Caco-2 (cell line): ENCODE measurements at regions not wholly inside any gene's neighbourhood (a gene's known extent, or its start where the extent isn't known, plus 50 kb on each side); places are given as distances from the start of the nearest gene placed in this dataset.

ENCODE experiments used
- BruUV-seq: library from RNA; stranded (reverse); fragments of 400-500 nt; replicated peaks from 2 replicates; lab custom pipeline; 2021; lab: Mats Ljungman, UMichigan
- CTCF ChIA-PET: fragments of 300-600 bp; sonication (Branson Sonifier 250); formaldehyde crosslinking; loops from one replicate; lab custom pipeline; 2022; ENCODE audit warnings: antibody characterized with exemption; lab: Charles Lee
- POLR2A ChIA-PET: fragments of 300-600 bp; sonication (Branson Sonifier 250); formaldehyde crosslinking; loops from one replicate; lab custom pipeline; 2022; ENCODE audit warnings: antibody characterized with exemption; lab: Charles Lee
- DNase-seq, 2 experiments: peaks; one replicate each; pipeline versions ENCODE4 v3.0.0 to v3.0.0-alpha.2; 2020 to 2022
- H3K27me3 ChIP-seq: replicated peaks from 2 replicates; pipeline ENCODE4 v1.6.0; 2011; ENCODE audit warnings: low read length; ENCODE audit not compliant: control insufficient read depth, insufficient read depth
- H3K36me3 ChIP-seq: 2 replicates; pipeline ENCODE4 v1.5.1; 2011; ENCODE audit warnings: low read length; ENCODE audit not compliant: control insufficient read depth, insufficient read depth
- H3K4me1 ChIP-seq: fragments of 250-450 bp; sonication (Bioruptor Pico); 2 replicates; pipeline ENCODE4 v1.5.1; 2020; ENCODE audit warnings: mild to moderate bottlenecking
- H3K4me3 ChIP-seq: 2 replicates; pipeline ENCODE4 v1.5.1; 2011; ENCODE audit warnings: low read depth, mild to moderate bottlenecking, control low read depth, low read length
- H3K9me3 ChIP-seq: fragments of 250-450 bp; sonication (Bioruptor Pico); 2 replicates; pipeline ENCODE4 v1.5.1; 2020; ENCODE audit warnings: mild to moderate bottlenecking, moderate library complexity
- H3K27ac Mint-ChIP-seq: one replicate; pipeline ENCODE4 v1.8.0; 2022; ENCODE audit warnings: mixed read lengths; ENCODE audit not compliant: unreplicated experiment
- H3K27me3 Mint-ChIP-seq: one replicate; pipeline ENCODE4 v1.8.0; 2022; ENCODE audit warnings: mixed read lengths; ENCODE audit not compliant: insufficient read depth, unreplicated experiment
- H3K36me3 Mint-ChIP-seq: one replicate; pipeline ENCODE4 v1.8.0; 2022; ENCODE audit warnings: mild to moderate bottlenecking, mixed read lengths; ENCODE audit not compliant: insufficient read depth, unreplicated experiment
- H3K4me1 Mint-ChIP-seq: one replicate; pipeline ENCODE4 v1.8.0; 2022; ENCODE audit warnings: low read depth, mixed read lengths; ENCODE audit not compliant: unreplicated experiment
- H3K4me3 Mint-ChIP-seq: one replicate; pipeline ENCODE4 v1.8.0; 2022; ENCODE audit warnings: mild to moderate bottlenecking, moderate library complexity, mixed read lengths; ENCODE audit not compliant: unreplicated experiment
- H3K9me3 Mint-ChIP-seq: one replicate; pipeline ENCODE4 v1.8.0; 2022; ENCODE audit warnings: mixed read lengths; ENCODE audit not compliant: unreplicated experiment
- intact Hi-C: fragments of 100-400 bp; cut with micrococcal nuclease; formaldehyde crosslinking; loops from one replicate; pipeline ENCODE4 v1.10.0; 2022; ENCODE audit not compliant: unreplicated experiment
- TF ChIP-seq, protein P1 (sequence below), 2 experiments: fragments of 200-600 bp in 1 of 2; IDR thresholded peaks; 1 replicate in 1 of 2; 2 replicates in 1 of 2; pipeline versions ENCODE4 v1.5.1 to v1.8.0; 2011 to 2022; ENCODE audit warnings: antibody characterized with exemption in 1 of 2, control low read depth in 1 of 2, inconsistent platforms in 1 of 2, low read depth in 1 of 2, low read length in 1 of 2, mild to moderate bottlenecking in 1 of 2, moderate library complexity in 1 of 2; ENCODE audit not compliant: insufficient read depth in 1 of 2, severe bottlenecking in 1 of 2, unreplicated experiment in 1 of 2

DNA sequence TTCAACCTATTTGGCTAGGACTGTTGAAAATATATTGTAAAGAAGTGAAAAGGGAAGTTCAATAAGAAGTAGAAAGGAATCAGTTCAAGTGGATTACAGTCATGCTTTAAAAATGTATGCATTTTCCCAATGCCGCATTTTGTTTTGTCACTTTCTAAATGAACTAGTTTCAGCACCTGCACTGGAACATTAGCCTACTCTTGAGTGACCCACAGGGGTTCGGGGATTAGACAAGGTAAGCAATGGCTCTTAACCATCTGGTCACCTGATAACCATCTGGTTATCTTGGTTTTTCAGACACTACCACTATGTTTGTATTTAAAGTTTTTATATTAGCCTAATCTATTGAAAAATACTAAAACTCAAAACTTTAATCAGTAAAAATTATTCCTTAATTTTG lies 97.6 kb downstream of the CD164 start:
- TF ChIP-seq, protein P1, sequence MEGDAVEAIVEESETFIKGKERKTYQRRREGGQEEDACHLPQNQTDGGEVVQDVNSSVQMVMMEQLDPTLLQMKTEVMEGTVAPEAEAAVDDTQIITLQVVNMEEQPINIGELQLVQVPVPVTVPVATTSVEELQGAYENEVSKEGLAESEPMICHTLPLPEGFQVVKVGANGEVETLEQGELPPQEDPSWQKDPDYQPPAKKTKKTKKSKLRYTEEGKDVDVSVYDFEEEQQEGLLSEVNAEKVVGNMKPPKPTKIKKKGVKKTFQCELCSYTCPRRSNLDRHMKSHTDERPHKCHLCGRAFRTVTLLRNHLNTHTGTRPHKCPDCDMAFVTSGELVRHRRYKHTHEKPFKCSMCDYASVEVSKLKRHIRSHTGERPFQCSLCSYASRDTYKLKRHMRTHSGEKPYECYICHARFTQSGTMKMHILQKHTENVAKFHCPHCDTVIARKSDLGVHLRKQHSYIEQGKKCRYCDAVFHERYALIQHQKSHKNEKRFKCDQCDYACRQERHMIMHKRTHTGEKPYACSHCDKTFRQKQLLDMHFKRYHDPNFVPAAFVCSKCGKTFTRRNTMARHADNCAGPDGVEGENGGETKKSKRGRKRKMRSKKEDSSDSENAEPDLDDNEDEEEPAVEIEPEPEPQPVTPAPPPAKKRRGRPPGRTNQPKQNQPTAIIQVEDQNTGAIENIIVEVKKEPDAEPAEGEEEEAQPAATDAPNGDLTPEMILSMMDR (IDR thresholded peaks at IDR 0.05; ENCODE audit: insufficient read depth in 1 of 2, low read depth in 1 of 2, low read length in 1 of 2, severe bottlenecking in 1 of 2, unreplicated experiment in 1 of 2): no peak
- no peak for DNase-seq
- Histone ChIP-seq H3K27me3 (no peaks in the 10 kb centered on the region), H3K4me3 (no peak overlapping the region), H3K4me1 (no peaks in the 10 kb centered on the region), H3K36me3 (no peaks in the 10 kb centered on the region), H3K9me3 (no peaks in the 10 kb centered on the region)
- POLR2A ChIA-PET: no interaction called here
- intact Hi-C loops: no loop called here
- BruUV-seq: no TSS peak
- Mint-ChIP-seq H3K27me3 (no peaks in the 10 kb centered on the region), H3K27ac (no peak overlapping the region), H3K4me3 (no peak overlapping the region), H3K4me1 (no peaks in the 10 kb centered on the region), H3K9me3 (no peaks in the 10 kb centered on the region), H3K36me3 (no peaks in the 10 kb centered on the region)
- CTCF ChIA-PET: no interaction called here

DNA sequence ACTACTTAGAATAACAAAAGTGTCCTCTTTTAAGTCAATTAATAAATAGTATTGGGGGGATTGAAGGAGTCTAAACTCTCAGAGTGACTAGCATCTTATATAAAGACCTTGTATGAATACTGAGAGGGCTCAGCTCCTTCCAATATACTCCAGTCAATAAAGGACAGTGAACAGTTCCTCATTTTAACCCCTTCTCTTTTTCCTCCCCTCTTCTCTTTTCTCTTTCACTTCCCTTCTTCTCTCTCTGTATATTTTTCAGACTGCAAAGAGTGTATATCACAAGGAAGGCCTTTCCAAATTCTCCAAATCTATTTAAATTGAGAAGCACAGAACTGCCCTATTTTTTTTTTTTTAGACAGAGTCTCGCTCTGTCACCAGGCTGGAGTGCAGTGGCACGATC lies 99.5 kb downstream of the CD164 start:
- H3K27me3 ChIP-seq: no peaks in the 10 kb centered on the region
- H3K9me3 Mint-ChIP-seq: no peaks in the 10 kb centered on the region
- no peak for DNase-seq
- H3K4me1 ChIP-seq: no peaks in the 10 kb centered on the region
- no peak overlapping the region for H3K27ac Mint-ChIP-seq
- TF ChIP-seq, protein P1 (IDR thresholded peaks at IDR 0.05; ENCODE audit: insufficient read depth in 1 of 2, low read depth in 1 of 2, low read length in 1 of 2, severe bottlenecking in 1 of 2, unreplicated experiment in 1 of 2): no peak
- H3K4me3 Mint-ChIP-seq: no peak overlapping the region
- ChIA-PET POLR2A (no interaction called here), CTCF (no interaction called here)
- H3K27me3 Mint-ChIP-seq: no peaks in the 10 kb centered on the region
- BruUV-seq: no TSS peak
- H3K4me1 Mint-ChIP-seq: no peaks in the 10 kb centered on the region
- no peaks in the 10 kb centered on the region for H3K36me3 ChIP-seq
- H3K4me3 ChIP-seq: no peak overlapping the region
- H3K36me3 Mint-ChIP-seq: no peaks in the 10 kb centered on the region
- H3K9me3 ChIP-seq: no peaks in the 10 kb centered on the region
- intact Hi-C loops: no loop called here

DNA sequence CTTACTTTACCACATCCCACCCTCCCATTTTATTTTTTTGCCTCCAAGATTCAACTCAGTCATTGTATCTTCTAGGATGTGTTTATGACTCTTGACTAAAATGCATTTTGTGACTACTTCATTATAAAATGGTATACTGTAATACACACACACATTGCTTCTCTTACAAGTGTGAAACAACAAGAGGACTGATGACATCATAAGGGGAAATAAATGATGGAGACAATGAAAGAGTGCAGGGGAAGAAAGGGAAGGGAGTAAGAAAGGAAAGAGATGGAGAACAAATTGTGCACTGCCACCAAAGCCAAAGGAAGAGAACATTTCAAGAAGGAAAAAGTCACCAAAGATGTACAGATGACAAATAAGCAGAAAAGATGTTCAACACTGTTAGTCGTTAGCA lies 102.6 kb downstream of the CD164 start:
- H3K36me3 Mint-ChIP-seq: no peaks in the 10 kb centered on the region
- TF ChIP-seq, protein P1 (IDR thresholded peaks at IDR 0.05; ENCODE audit: insufficient read depth in 1 of 2, low read depth in 1 of 2, low read length in 1 of 2, severe bottlenecking in 1 of 2, unreplicated experiment in 1 of 2): no peak
- DNase-seq: no peak
- CTCF ChIA-PET: no interaction called here
- BruUV-seq: no TSS peak
- intact Hi-C loops: no loop called here
- Histone ChIP-seq H3K4me1 (no peaks in the 10 kb centered on the region), H3K27me3 (no peaks in the 10 kb centered on the region), H3K36me3 (no peaks in the 10 kb centered on the region), H3K9me3 (no peaks in the 10 kb centered on the region), H3K4me3 (no peak overlapping the region)
- no peaks in the 10 kb centered on the region for H3K27me3 Mint-ChIP-seq
- H3K4me3 Mint-ChIP-seq: no peak overlapping the region
- POLR2A ChIA-PET: no interaction called here
- H3K9me3 Mint-ChIP-seq: no peaks in the 10 kb centered on the region
- no peaks in the 10 kb centered on the region for H3K4me1 Mint-ChIP-seq
- no peak overlapping the region for H3K27ac Mint-ChIP-seq
